GM10248 (cell line): ENCODE measurements at regions not wholly inside any gene's neighbourhood (a gene's known extent, or its start where the extent isn't known, plus 50 kb on each side); places are given as distances from the start of the nearest gene placed in this dataset.

Experiments
- CTCF ChIA-PET: fragments of 300-600 bp; sonication (Branson Sonifier 250); formaldehyde crosslinking; extraction: SDS; loops from one replicate; lab custom pipeline; 2021; ENCODE audit warnings: antibody characterized with exemption; lab: Yijun Ruan, JAX
- POLR2A ChIA-PET: fragments of 350-650 bp; sonication (Branson Sonifier 250); formaldehyde crosslinking; extraction: SDS; loops from one replicate; lab custom pipeline; 2020; ENCODE audit warnings: antibody characterized with exemption; lab: Yijun Ruan, JAX
- DNase-seq: peaks from one replicate; pipeline ENCODE4 v3.0.0; 2012; ENCODE audit errors: extremely low spot score
- CTCF ChIP-seq: IDR thresholded peaks from 2 replicates; pipeline ENCODE4 v1.5.1; 2012; ENCODE audit warnings: mild to moderate bottlenecking, low read depth; ENCODE audit errors: extremely low read depth, missing control alignments, control extremely low read depth

GRCh38 chr11:110777775-110778174 is 65.5 kb upstream of the ARHGAP20 start:
- no peak for TF ChIP-seq CTCF

GRCh38 chr11:110776081-110776480 is 63.8 kb upstream of the ARHGAP20 start:
- POLR2A ChIA-PET, result no interaction called here
- no peak for DNase-seq
- CTCF ChIA-PET, result interaction anchor here (1.1 kb wide), 1 partner anchor 11 kb away, joined by 3 read pairs; no protein-coding TSS in a partner anchor
- no peak for TF ChIP-seq CTCF

More at GRCh38 chr11:110777775-110778174, 65.5 kb upstream of the ARHGAP20 start:
- POLR2A ChIA-PET, result no interaction called here
- DNase-seq, result no peak
- CTCF ChIA-PET, result interaction anchor here (1.0 to 1.4 kb wide), 3 partner anchors 13 to 452 kb away, joined by 3 read pairs; no protein-coding TSS in a partner anchor

GRCh38 chr11:110774138-110775014 is 62.1 kb upstream of the ARHGAP20 start:
- POLR2A ChIA-PET, result no interaction called here
- CTCF ChIA-PET, result interaction anchor here (1.6 to 2.1 kb wide), 2 partner anchors 10 to 17 kb away, joined by 4 to 9 read pairs; no protein-coding TSS in a partner anchor
- no peak for DNase-seq

GRCh38 chr11:110773442-110773841 is 61.2 kb upstream of the ARHGAP20 start:
- CTCF ChIA-PET, result interaction anchor here (1.6 to 2.1 kb wide), 2 partner anchors 11 to 18 kb away, joined by 4 to 9 read pairs; no protein-coding TSS in a partner anchor
- DNase-seq, result no peak
- no peak for TF ChIP-seq CTCF
- POLR2A ChIA-PET, result no interaction called here

More at GRCh38 chr11:110774138-110775014, 62.1 kb upstream of the ARHGAP20 start:
- no peak for TF ChIP-seq CTCF

- POLR2A ChIA-PET, result no interaction called here
- TF ChIP-seq CTCF, result no peak
- CTCF ChIA-PET, result interaction anchor here (1.6 kb wide), 1 partner anchor 18 kb away, joined by 4 read pairs; no protein-coding TSS in a partner anchor
- no peak for DNase-seq
Measured at GRCh38 chr11:110772863-110773262, 60.6 kb upstream of the ARHGAP20 start.

- no peak for DNase-seq
- ChIA-PET POLR2A (no interaction called here), CTCF (no interaction called here)
- no peak for TF ChIP-seq CTCF
Measured at GRCh38 chr11:110766316-110766715, 54.1 kb upstream of the ARHGAP20 start.
